22Rv1 (cell line): ENCODE measurements at regions not wholly inside any gene's neighbourhood (a gene's known extent, or its start where the extent isn't known, plus 50 kb on each side); places are given as distances from the start of the nearest gene placed in this dataset.

ENCODE experiments used
- CTCF ChIP-seq: fragments of 450-650 bp; IDR thresholded peaks from 2 replicates; pipeline ENCODE4 v1.5.1; 2017; ENCODE audit warnings: mild to moderate bottlenecking
- ZFX ChIP-seq: fragments of 450-650 bp; IDR thresholded peaks from 2 replicates; pipeline ENCODE4 v1.6.1; 2017; ENCODE audit warnings: antibody characterized with exemption, borderline replicate concordance

- no peak for TF ChIP-seq CTCF
- TF ChIP-seq ZFX = no peak
These were observed 75.0 kb upstream of the CCDC160 start for GRCh38 chrX:134162032-134162431.
